ENCODE measurements at regions not wholly inside any gene's neighbourhood (a gene's known extent, or its start where the extent isn't known, plus 50 kb on each side); places are given as distances from the start of the nearest gene placed in this dataset.

DNA sequence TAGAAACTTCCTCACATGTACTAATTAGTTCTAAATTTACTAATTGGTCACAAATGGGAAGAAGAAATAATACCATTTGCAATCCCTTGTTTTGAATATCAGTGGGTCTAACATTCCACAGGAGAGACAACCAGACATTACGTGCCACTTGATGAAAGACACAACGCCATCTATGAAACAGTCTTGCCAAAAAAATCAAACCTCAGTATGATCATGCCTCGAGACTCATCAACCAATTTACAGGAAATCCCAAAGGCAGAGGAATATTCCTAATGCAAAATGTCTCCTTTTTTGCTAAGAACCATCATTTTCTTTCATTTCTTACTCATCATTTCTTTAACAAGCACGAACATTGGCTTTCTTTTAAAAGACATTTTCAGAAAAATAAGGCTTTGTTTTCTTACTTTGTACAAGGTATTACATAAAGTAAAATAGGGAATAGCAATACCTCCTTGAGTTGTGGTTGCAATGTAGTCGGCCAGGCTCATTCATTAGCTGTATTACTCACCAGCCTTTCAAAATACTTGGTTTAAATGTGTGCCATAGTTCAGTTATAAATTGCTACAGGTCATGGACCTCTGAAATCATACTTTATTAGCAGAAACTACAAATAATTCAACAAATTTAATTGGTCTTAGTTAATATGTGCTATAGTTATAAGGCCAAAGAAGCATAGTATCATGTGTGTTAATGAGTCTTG is 436.2 kb upstream of the FLRT2 start:
- TF ChIP-seq, protein P1, sequence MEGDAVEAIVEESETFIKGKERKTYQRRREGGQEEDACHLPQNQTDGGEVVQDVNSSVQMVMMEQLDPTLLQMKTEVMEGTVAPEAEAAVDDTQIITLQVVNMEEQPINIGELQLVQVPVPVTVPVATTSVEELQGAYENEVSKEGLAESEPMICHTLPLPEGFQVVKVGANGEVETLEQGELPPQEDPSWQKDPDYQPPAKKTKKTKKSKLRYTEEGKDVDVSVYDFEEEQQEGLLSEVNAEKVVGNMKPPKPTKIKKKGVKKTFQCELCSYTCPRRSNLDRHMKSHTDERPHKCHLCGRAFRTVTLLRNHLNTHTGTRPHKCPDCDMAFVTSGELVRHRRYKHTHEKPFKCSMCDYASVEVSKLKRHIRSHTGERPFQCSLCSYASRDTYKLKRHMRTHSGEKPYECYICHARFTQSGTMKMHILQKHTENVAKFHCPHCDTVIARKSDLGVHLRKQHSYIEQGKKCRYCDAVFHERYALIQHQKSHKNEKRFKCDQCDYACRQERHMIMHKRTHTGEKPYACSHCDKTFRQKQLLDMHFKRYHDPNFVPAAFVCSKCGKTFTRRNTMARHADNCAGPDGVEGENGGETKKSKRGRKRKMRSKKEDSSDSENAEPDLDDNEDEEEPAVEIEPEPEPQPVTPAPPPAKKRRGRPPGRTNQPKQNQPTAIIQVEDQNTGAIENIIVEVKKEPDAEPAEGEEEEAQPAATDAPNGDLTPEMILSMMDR (IDR thresholded peaks at IDR 0.05; ENCODE audit: low read length, missing control alignments), result no peak
- peak; percentile 8 for DNase-seq (ENCODE audit: low read depth)
- no peak overlapping the region for H3K4me3 ChIP-seq (replicated peaks; ENCODE audit: low read depth, low read length)

DNA sequence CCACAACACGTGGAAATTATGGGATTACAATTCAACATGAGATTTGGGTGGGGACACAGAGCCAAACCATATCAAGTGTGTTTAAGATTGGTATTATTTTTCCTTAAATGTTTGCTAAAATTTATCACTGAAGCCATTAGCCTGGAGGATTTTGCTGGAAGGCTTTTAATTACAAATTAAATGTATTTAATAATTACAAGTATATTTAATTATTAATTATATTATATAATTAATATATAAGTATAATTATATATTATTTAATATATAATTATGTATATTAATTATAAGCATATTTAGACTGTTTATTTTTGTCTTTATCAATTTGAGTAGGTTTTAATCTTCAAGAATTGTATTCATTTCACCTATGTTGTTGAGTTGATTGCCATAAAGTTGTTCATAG is 427.4 kb upstream of the FLRT2 start:
- no peak overlapping the region for H3K4me3 ChIP-seq (replicated peaks; ENCODE audit: low read depth, low read length)
- DNase-seq (ENCODE audit: low read depth), result no peak
- TF ChIP-seq, protein P1 (IDR thresholded peaks at IDR 0.05; ENCODE audit: low read length, missing control alignments), result no peak

DNA sequence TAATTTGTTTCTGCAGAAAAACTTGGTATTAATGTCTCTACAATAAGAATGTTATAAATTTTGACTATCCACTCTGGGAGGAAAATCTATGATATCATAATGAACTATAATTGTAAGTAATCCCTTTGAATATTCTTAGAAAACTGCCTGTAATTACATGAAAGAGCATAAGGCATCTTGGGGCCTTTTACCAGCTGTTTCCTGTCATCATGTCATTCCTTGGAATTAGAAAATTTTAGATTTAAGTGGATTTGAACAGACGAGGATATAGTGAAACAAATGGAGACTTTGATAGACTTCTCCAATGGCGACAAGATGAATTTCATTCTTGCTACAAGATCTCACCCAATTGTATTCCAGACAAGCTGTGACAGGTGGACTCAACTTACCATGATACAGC is 423.4 kb upstream of the FLRT2 start:
- no peak overlapping the region for H3K4me3 ChIP-seq (replicated peaks; ENCODE audit: low read depth, low read length)
- TF ChIP-seq, protein P1 (IDR thresholded peaks at IDR 0.05; ENCODE audit: low read length, missing control alignments), result no peak
- DNase-seq (ENCODE audit: low read depth), result no peak

DNA sequence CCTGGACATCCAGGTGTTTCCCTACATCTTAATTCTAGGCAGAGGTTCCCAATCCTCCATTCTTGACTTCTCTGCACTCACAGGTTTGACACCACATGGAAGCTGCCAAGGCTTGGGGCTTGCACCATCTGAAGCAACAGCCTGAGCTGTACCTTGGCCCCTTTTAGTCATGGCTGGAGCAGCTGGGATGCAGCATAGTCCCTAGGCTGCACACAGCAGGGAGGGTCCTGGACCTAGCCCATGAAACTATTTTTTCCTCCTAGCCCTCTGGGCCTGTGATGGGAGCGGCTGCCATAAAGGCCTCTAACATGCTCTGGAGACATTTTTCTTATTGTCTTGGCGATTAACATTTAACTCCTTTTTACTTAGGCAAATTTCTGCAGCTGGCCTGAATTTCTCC is 417.2 kb upstream of the FLRT2 start:
- DNase-seq (ENCODE audit: low read depth), result no peak
- H3K4me3 ChIP-seq (replicated peaks; ENCODE audit: low read depth, low read length), result no peak overlapping the region
- TF ChIP-seq, protein P1 (IDR thresholded peaks at IDR 0.05; ENCODE audit: low read length, missing control alignments), result no peak

DNA sequence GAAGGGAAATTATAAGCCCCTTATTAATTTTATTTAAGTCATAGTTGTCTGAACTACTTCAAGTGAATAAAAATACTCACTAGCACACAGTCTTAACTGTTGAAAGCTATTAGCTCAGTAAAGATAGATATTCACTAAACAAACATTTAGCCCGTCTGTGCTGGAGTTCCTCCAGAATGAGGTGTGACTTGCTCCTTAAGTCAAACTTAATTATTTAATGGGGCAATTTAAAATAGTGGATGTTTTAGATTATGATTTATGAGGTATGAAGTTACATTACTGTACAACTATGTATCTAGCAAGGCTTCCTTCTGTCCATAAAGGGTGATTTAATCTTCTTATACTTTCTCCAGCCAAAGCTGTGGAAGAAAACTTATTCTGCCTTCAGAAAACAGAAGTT is 414.0 kb upstream of the FLRT2 start:
- H3K4me3 ChIP-seq (replicated peaks; ENCODE audit: low read depth, low read length), result no peak overlapping the region
- TF ChIP-seq, protein P1 (IDR thresholded peaks at IDR 0.05; ENCODE audit: low read length, missing control alignments), result no peak
- no peak for DNase-seq (ENCODE audit: low read depth)

DNA sequence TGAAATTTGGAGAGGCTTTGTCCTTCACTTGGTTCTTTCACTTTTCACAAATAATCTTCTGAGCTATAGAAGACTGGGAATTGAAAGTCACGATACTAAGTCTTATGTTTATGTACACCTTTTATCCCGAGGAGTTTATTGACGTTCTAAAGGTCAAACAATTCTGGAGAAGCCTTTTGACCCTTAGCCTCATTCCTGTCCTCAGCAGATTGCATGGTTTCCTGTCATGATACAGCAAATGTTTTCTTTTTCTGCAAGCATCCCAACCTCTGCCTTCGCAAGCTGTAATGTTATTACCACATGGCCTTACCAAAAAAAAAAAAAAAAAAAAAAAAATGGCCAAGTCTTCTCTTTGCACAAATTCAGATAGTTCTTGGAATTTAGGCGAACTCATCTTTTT is 411.7 kb upstream of the FLRT2 start:
- H3K4me3 ChIP-seq (replicated peaks; ENCODE audit: low read depth, low read length), result no peak overlapping the region
- TF ChIP-seq, protein P1 (IDR thresholded peaks at IDR 0.05; ENCODE audit: low read length, missing control alignments), result no peak
- DNase-seq (ENCODE audit: low read depth), result no peak

DNA sequence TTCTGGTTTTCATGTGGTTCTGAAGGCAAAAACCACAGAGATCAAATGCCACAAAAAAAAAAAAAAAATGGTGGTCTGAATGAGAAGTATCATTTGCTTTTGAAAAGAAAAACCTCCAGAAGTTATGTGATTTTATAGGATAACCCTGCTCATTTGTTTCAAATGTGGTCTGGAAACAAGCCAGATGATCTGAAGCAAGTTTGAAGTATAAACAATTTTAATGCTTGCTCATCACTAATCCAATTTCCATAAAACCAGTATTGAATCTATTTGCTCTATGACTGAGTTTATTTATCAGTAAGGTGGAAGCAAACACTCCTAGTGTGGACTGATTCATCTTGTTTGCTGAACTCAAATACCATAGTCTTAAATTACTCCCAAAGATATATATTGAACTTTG is 407.3 kb upstream of the FLRT2 start:
- peak; percentile 14 for DNase-seq (ENCODE audit: low read depth)

More for the DNA sequence above, 407.3 kb upstream of the FLRT2 start:
- TF ChIP-seq, protein P1 (IDR thresholded peaks at IDR 0.05; ENCODE audit: low read length, missing control alignments), result no peak
- no peak overlapping the region for H3K4me3 ChIP-seq (replicated peaks; ENCODE audit: low read depth, low read length)

All from fibroblast of pulmonary artery (primary cell).